NOMO-1 treated with DMSO at 0.1 percent for 48 hours (cell line): ENCODE measurements at regions not wholly inside any gene's neighbourhood (a gene's known extent, or its start where the extent isn't known, plus 50 kb on each side); places are given as distances from the start of the nearest gene placed in this dataset.
"Not testable (repeated sequence)": the region's sequence is repeated elsewhere in the genome, so short reads cannot be mapped to it uniquely, and the experiment has no call there.

Source experiments
- DNase-seq: peaks from one replicate; lab custom pipeline; 2025; ENCODE audit not compliant: unreplicated experiment; lab: John Stamatoyannopoulos, UW

DNA sequence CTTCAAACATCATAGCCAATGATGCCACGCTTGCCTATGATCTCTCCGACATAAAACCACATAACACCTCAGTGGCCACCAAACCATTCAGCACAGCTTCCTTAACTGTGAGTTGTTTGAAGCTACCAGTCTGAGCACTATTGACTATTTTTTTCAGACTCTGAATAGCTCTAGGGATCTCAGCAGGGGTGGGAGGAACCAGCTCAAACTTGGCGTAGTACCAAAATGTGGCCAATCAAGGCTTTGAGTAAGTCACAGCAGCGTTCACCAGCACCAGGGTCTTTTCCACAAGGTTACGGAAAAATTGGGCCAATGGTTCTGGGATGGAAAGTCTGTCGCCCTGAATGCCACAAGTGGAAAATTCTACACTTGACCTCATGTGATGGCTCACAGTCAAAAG lies 70.6 kb downstream of the SMPDL3A start:
- DNase-seq, result no peak

DNA sequence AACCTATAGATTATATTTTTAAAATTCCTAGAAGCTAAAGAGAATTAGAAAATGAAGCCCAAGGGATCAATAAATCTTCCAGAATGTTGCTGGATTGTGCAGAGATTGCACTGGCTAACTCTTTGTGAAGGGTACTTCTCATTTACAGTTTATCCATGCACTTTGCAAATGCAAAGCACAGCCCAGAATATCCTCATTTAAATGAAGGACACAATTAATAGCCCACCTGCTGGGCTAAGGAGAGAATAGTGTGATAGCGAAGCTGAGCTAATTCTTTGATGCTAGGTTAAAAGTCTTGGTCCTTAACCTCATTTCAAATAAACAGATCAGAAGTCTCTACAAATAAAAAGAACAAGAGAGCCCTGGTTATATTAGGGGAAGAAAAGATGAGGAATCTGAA lies 72.5 kb downstream of the SMPDL3A start:
- no peak for DNase-seq

DNA sequence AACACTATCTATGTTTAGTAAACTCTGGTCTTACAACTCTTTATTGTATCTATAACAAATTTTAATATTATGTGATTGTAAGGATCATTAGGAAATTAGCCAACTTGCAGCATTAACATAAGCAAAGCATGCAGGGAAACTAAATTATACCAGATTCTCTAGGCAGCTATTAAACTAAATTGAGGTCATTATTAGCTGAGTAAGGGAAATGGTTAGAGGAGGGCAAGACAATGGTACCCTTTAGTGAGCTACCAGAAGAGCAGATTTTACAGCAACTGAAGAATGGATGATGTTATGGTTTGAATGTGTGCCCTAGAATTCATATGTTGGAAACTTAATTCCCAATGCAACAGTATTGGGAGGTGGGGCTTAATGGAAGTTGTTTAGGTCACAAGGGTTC lies 79.1 kb downstream of the SMPDL3A start:
- DNase-seq, result no peak

DNA sequence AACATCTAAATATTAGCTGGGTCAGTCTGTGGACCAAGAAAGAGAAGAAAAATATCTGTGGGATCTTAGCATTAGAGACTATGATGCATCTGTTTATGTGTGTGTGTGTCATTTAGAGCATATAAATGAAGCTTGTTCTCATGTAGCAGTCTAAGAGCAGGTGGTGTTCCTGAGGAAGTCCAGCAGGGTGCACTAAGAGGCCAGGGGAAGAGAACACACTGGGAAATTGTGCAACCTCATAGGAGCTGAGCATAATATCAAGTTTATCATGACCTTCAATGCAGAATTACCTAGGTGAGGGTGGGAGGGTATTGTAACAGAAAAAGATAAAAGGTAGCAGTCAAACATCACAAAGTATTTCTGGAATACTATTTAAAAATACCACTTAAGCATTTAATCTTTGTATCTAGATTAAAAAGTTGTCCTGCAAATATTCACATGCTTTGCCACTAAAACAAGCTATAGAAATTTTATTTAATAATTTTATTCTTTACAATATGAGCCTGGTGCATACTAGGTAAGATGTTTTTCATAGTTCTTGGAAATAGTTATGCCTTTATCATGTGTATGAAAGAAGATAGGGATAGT lies 80.5 kb downstream of the SMPDL3A start:
- peak; percentile 75 for DNase-seq

DNA sequence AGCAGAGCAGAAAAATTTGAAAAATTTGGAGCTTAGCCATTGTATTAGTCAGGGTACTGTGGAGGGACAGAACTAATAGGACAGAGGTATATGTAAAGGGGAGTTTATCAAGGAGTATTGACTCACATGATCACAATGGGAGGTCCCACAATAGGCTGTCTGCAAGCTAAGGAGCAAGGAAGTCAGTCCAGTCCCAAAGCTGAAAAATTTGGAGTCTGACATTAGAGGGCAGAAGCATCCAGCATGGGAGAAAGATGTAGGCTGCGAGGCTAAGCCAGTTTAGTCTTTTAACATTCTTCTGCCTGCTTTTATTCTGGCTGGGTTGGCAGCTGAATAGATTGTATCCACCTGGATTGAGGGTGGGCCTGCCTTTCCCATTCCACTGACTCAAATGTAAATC lies 82.0 kb downstream of the SMPDL3A start:
- no peak for DNase-seq

DNA sequence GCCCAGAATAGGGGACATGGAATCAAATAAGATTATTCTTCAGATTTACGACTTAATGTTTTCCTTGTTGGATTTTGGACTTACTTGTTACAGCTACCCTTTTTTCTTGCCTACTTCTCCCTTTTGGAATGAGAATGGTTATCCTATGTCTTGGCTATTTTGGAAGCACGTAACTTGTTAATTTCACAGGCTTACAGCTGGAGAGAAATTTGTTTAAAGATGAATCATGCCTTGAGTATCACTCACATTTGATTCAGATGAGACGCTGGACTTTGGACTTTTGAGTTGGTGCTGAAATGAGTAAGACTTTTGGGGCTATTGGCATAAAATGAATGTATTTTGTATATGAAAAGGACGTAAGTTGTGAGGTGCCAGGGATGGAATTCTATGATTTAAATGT lies 83.3 kb downstream of the SMPDL3A start:
- no peak for DNase-seq

DNA sequence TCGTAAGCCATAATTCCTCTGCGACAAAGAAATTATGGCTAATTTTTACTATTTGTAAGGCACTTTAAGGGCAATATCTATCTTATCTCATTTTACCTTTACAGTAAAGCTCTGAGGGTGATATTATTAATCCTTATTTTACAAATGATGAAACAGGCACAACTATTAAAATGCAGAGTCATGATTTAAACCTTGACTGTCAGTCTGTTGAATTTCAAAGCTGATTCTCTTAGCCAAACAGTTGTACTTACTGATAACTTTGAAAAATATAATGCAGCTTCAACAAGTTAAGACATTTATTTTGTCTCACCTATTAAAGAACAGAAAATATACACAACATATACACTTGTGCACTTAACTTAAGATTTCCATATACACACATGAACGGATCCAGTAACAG lies 88.2 kb downstream of the SMPDL3A start:
- no peak for DNase-seq

DNA sequence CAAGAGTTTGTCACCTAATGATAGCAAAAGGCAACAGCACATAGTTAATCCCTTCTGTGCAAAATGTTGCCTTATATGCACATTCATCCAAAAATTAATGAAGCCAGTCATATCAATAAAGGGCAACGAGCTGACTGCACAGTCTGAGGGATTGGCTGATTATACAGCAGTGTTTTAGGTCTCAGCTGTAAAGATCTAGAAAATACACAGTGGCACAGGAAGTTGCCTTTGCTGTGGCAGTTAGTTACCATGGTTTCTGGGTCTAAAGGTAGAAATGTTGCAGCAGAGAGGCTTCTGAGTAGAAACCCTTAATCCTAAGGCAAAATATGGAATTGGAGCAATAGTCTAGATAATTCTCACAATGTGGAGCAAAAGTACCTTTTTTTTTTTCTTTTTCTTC lies 89.7 kb downstream of the SMPDL3A start:
- DNase-seq, result no peak

DNA sequence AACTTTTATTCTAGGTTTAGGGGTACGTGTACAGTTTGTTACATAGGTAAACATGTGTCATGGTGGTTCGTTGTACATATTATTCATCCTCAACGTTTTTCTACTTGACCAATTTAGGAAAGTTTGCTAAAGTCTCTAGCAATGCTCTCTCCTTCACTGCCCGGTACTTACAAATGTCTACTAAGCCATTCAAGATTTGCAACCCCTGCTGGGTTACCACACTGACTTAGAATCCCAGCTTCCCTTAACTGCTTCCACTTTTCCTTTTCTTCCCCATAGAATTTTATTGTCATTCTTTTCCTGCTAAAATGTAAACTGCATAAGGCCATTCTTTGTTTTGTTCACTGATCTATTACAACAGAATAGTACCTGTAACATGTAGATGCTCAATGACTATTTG lies 97.4 kb downstream of the SMPDL3A start:
- DNase-seq, result no peak

DNA sequence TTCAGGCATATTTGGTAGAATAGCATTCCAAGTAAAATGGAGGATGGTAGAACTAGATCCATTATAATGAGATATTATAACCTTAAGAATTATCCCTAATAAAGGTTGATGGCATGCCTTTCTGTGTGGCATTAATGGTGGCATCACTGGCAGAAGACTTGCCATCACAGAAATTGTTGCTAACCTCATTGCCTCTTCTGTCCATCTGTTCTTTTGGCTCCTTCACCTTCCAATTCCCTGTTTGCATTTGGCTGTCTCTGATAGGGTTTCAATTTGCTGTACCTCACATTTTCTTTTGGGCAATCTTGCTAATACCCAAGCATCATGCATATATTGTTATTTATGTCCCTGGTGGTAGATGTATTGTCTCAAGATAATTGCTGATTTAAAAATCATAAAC lies 98.9 kb downstream of the SMPDL3A start:
- no peak for DNase-seq

DNA sequence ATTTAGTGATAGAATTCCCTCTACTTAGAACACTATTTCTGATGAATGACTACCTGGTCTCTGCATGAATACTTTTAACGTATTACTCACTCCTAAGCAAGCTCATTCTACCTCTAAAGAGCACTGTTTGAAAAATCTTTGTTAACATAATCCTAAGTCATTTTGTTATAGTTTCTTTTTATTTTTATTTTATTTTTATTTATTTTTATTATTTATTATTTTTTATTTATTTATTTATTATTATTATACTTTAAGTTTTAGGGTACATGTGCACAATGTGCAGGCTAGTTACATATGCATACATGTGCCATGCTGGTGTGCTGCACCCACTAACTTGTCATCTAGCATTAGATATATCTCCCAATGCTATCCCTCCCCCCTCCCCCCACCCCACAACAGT lies 99.6 kb downstream of the SMPDL3A start:
- not testable (repeated sequence) for DNase-seq

DNA sequence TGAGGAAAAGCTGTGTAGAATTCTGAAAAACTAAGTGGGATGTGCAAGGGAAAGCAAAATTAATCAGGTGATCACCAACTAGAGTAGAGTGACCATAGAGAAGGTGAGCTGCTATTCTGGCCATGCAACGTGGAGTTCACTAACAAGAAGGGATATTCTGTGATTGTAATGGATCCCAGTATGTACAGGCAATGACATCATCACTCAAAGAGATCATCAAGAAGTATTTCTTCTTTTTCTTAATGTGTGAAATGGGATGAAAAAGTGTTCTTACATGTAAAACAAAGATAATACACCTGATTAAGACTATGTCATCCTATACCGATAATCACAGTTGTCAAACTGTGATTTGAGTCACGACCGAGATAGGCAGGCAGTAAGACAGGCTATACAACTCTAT lies 101.2 kb downstream of the SMPDL3A start:
- DNase-seq, result no peak

DNA sequence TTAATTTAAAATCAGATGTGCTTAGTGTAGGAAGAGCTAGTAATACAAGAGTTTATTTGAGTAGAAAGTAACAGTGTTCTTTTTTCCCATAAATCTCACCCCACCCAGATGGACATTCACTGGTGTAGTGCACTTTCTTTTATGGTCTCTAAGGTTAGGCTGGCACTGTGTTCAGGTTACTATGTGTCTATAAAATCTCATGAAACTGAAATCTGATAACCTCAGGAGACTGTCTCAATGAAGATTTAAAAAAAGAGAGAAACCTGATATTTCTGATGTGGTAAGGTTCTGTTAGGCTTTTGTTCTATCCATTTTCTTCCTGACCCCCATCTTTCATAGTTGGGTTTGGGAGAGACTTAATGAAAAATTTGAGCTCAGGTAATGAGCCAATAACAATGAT lies 101.2 kb upstream of the CLVS2 start:
- no peak for DNase-seq

DNA sequence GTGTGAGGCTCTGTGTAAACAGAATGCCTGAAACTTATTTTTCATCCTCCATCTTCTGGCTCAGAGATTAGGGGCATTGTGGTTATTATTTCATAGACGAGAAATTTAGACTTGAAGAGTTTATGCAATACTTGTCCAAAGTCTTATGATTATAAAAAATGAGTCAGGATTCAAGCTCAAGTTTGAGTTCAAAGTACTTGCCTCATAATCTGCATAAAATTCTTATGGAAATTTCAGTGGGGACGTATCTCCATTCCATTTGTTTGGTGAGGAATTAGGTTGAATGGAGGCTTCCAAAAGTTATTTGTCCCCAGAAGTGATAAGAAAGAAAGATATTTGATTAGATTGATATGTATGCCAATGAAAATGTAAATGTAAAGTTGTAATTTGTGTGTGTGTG lies 93.7 kb upstream of the CLVS2 start:
- no peak for DNase-seq

DNA sequence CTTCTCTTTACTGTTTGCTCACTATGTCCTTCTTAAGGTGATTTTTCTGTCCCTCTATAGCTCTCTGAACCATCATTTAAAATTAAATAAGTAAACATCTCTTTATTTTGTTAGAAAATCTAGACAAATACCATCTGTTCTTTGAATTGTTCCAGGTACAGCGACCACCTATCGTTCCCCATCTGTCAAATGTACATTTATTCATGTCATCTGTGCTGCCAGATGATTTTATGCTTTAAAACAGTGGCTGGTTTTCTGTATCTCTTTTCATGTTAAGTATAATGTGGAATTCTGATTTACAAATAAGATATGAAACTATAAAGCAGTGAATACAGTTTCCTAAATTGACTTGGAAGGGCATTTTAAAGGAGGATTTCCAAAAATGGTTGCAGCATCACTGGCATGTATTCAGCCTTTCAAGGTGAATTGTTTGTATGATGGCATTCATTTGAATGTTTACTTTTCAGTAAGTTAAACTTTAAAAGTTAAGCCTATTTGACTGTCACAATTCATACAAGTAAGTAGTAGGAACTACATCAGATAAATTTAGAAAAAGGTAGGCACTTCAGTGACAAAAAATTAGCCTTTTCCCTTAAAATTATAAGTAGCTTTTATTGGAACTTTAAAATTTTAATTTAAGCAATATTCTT lies 92.6 kb upstream of the CLVS2 start:
- no peak for DNase-seq

DNA sequence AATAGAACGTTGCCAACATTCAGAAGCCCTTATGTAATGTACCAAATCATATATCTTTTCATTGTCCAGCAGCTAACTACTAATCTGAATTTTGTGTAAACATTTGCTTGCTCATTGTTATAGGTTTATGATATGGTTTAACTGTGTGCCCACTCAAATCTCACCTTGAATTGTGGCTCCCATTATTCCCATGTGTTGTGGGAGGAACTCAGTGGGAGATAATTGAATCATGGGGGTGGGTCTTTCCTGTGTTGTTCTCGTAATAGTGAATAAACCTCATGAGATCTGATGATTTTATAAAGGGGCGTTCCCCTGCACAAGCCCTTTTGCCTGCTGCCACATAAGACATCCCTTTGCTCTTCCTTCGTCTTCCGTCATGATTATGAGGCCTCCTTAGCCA lies 91.9 kb upstream of the CLVS2 start:
- no peak for DNase-seq

DNA sequence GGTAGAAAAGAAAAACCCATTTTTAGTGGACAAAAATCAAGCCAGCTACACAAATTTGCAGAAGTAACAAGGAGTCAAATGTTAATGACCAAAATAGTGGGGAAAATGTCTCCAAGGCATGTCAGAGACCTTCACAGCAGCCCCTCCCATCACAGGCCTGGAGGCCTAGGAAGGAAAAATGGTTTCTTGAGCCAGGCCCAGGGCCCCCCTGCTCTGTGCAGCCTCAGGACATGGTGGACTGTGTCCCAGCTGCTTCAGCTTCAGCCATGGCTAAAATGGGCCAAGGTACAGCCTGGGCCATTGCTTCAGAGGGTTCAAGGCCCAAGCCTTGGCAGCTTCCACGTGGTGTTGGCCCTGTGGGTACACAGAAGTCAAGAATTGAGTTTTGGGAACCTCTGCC lies 82.5 kb upstream of the CLVS2 start:
- no peak for DNase-seq

DNA sequence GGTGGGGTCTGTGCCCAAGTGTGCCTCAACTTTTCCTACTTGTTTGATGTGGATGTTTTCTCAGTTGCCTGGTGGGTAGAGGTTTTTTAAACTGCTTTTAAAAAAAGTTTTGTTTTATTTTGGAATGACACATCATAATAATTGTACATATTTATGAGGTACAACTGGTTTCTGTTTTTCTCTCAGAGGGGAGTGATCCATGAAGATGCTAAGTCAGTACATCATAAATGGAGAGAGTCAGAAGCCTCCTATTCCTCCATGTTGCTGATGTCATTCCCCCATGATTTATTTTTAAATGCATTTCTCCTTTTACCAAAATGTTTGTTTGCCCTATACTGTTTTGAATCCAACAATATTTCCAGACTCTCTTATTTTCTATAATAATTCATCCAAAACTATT lies 77.3 kb upstream of the CLVS2 start:
- DNase-seq, result no peak

DNA sequence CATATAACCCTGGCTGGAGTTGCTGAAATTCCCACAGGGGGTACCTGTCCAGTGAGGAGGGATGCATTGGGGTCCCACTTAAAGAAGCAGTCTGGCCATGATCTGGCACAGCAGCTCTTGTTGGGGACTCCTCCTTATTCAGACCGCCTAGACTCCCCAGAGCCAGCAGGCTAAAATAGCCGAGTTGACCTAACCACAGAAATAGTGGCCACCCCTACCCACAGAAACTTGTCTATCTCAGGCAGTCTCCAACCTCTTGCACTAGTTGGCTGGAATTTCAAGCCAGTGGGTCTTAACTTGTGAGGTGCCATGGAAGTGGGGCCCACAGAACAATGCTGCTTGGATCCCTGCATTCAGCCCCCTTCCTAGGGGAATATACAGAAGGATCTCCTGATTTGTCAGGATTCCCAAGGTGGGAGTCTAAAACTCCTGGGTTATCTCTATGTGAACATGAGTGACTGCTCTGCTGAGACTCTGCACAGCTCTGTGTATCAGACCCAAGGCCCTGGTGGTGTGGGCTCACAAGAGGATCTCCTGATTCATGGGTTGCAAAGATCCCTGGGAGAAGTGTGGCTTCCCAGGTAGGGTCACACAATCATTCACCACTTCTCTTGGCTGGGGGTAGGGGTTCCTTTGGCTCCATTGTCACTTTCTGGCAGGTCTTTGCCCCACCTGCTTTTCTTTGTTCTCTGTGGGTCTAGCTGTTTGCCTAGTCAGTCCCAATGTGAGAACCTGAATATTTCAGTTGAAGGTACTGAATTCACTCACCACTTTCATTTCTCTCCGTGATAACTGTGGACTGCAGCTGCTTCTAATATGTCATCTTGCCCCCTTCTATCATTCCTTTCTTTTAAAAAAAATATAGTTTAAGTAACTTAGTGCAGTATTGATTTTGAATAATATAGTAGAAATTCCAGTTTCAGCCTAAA lies 65.5 kb upstream of the CLVS2 start:
- DNase-seq, result no peak

DNA sequence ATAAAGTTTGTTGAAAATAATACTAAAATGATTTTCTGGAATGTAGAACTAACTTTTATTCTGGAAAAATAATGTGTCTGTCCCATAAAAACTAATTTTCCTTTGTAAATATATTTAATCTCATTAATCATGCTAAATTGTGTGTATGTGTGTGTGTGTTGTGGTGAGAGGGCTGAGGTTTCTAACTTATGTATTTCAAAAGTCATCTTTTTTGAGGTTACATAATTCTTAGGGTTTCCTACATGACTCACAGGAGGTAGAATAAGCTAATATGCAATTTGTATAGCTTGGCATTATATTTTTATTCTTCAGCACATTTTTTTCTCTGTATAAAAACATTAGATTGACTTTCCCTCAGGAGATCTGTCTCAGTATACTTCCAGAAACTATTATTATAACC lies 64.1 kb upstream of the CLVS2 start:
- no peak for DNase-seq

DNA sequence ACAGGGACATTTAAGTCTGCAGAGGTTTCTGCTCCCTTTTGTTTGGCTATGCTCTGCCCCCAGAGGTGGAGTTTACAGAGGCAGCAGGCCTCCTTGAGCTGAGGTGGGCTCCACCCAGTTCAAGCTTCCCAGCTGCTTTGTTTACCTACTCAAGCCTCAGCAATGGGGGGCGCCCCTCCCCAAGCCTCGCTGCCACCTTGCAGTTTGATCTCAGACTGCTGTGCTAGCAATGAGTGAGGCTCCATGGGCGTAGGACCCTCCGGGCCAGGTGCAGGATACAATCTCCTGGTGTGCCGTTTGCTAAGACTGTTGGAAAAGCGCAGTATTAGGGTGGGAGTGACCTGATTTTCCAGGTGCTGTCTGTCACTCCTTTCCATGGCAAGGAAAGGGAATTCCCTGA lies 51.1 kb upstream of the CLVS2 start:
- not testable (repeated sequence) for DNase-seq
